ENCODE measurements at regions not wholly inside any gene's neighbourhood (a gene's known extent, or its start where the extent isn't known, plus 50 kb on each side); places are given as distances from the start of the nearest gene placed in this dataset.

DNA sequence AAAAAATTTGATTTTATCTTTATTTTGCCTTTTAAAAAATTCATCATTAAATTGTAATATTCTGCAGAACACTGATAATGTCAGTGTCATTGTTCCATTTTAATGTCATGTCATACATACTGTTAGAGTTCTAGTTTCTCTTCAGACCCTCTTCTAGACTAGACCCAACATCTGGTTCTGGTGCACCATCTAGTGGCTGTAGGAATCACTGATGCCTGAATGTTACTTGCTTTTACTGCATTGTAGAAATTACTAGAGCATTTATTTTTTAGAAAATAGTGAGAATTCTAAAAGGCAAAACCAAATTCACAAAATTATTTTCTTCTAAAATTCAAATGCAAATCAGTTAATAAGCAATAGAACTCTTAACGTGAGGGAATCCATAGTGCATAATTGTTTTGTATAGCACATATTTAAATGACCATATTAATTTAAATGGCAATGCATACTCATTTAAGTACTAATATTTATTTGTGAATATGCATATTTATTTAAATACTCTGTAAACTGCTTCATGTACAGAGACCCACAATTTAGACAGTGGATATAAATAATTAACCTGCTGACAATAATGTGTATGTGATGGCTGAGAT lies 425.7 kb downstream of the KLF12 start:
- DNase-seq: peak; percentile 34 to 68

GRCh38 chr13:73704587-73704986 lies 429.6 kb downstream of the KLF12 start:
- no peak for DNase-seq

- no peak for DNase-seq
Measured at GRCh38 chr13:73703606-73704005, 430.6 kb downstream of the KLF12 start.

GRCh38 chr13:73702419-73703071 lies 431.7 kb downstream of the KLF12 start:
- DNase-seq: no peak

DNA sequence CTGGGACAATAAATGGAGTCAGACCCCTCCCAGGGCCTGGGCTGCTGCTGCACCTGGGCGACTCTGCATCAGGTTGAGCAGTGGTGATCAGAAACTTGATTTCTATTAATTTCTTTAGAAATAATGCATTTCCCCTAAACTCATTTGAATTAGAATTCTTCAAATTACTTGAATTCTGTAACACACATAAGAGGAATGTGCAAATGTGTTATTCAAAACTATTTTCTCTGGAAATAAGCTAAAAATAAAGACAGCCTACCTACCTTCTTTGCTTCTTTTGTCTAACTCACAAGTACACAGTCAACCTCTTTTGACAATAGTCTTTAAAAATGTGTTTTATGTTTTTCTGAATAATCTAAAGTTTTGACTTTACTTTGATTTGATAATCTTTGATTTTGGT lies 433.0 kb downstream of the KLF12 start:
- no peak for DNase-seq

GRCh38 chr13:73698859-73699258 lies 435.3 kb downstream of the KLF12 start:
- no peak for DNase-seq

DNA sequence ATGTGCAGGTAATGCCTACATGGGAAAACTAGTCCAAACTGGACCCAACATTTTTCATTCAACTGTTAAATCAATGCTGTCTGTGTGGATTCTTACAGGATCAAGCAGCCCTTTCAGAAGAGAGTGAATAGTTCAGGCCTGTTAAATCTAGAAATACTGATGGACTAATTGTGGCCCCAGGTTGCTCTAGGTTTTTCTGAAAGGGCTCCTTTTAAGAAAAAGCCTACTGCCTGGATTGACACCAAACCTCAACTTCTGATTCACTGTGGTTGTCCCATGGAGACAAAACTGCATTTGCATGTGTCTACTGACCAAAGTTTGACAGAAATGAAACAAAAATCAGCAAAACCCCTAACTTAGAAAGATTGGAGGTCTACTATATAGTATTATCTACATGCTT lies 437.0 kb downstream of the KLF12 start:
- DNase-seq: no peak

- no peak for DNase-seq
Measured at GRCh38 chr13:73696713-73697112, 437.5 kb downstream of the KLF12 start.

- DNase-seq: no peak
Measured at GRCh38 chr13:73696271-73696670, 437.9 kb downstream of the KLF12 start.

DNA sequence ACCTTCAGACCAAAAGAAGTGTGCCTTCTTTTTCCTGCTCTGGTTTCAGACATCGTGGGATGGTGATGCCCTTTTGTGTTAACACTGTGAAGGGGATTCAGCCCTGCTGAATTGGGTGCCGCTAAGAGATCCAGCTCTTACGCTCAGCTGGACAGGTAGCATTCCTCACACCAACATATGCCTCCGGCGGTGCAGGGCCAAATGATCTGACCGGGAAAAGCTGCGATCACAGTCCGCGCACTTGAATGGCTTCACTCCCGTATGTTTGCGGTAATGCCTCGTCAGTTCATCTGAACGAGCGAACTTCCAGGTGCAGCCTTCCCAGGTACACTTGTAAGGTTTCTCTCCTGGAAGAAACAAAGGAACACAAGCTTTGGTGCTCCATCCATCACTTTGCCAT lies 438.9 kb downstream of the KLF12 start:
- DNase-seq: no peak

GRCh38 chr13:73693215-73693614 lies 441.0 kb downstream of the KLF12 start:
- no peak for DNase-seq

- no peak for DNase-seq
Measured at GRCh38 chr13:73691891-73692290, 442.3 kb downstream of the KLF12 start.

- DNase-seq: no peak
Measured at GRCh38 chr13:73687929-73688328, 446.3 kb downstream of the KLF12 start.

DNA sequence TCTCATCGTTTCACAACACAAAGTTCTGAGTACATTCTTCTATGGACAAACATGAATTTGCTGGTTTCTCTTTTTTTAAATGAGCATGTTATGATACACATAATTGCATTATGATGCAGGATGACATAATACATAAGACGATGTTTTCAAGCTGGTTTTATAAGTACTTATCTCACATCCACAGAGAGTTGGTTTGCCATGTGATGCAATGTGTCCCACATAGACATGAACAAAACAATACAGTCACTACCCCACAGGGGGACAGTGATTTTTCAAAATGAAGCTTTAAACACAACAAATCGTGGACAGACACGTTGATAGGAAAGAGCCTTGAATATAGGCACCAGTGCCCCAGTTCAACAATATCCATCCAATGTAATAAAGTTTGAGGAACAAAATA lies 447.1 kb downstream of the KLF12 start:
- DNase-seq: no peak

- no peak for DNase-seq
Measured at GRCh38 chr13:73684750-73685149, 449.5 kb downstream of the KLF12 start.

GRCh38 chr13:73684286-73684685 lies 449.9 kb downstream of the KLF12 start:
- no peak for DNase-seq

DNA sequence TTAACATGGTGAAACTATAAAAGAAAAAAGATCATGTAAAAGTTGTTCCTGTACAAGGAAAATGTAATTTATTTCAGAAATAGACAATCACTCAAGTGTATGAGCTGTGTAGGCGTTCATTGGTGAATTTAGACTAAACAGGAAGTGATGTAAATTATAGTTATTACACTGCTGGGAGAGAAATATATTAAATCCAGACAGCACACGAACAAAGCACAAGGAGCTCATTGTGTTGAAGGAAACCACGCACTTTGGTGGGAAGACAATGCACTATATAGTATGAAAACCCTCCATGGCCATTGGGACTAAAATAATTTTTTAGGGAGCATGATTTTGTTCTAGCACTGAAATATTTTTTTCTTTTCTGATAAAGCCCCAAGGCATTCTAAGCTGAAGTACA lies 450.5 kb downstream of the KLF12 start:
- DNase-seq: no peak

GRCh38 chr13:73681779-73682178 lies 452.4 kb downstream of the KLF12 start:
- no peak for DNase-seq

DNA sequence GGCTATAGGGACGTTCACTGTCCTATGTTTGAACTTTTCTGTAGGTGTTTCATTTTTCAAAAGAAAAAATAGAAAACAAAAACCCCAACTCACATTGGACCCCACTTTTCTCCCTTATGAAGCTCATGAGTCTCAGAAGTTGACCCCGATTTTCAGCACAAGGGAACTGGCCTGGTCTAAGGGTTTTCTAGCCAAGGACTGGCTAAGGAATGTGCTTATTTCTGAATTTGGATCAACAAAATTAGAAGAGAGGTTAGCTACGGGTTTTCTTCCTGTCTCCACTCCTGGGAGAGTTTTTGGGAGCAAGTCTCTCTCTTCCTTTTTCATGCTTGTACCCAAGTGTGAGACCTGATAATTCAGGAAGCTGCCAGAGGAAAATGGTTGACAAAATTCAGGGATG lies 453.2 kb downstream of the KLF12 start:
- no peak for DNase-seq

DNA sequence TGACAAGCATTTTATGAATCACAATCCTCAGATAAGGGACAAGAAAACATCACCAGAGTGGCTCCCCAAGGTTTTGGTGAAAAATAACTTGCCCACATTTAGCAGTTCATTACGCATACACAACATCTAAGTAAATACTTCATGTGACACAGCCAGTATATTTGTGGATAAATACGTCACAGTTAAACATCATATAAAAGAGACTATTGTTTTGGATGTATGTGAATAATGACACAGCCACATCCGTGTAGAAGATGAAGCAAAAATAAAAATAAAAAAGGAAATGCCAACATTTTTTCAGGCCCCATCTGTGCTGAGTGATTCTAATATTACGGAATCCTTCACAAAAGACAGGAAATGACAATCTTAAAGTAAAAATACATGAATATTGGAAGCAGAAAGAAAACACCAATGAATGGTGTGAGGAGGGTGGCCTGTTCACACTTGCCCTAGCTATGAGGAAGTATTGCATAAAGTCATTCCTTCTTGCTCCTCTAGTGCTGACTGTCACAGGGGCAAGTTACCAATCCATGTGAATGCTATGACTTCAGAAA lies 457.1 kb downstream of the KLF12 start:
- no peak for DNase-seq

DNA sequence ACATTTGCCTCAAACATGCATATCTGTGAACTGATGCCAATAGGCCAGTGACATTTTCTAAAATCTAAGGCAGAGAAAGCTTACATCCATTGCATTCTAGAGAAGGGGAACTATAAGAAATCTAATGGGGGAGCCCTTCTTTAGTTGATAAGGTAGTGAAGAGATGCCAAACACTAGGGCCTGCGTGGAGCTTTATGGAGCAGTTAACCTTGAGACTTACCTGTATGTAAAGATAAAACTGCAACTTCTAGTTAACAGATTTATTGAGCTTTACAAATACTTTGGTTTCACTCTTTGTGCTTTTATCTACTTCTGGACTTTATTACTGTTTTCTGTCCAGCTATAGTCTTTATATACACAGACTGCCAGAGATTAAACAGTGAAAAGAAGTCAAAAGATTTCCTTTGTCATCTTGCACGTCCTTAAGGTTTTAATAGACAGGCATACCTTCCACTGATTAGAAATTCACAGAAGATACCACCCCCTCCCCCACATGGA lies 457.6 kb downstream of the KLF12 start:
- no peak for DNase-seq

GRCh38 chr13:73675821-73676220 lies 458.4 kb downstream of the KLF12 start:
- no peak for DNase-seq

DNA sequence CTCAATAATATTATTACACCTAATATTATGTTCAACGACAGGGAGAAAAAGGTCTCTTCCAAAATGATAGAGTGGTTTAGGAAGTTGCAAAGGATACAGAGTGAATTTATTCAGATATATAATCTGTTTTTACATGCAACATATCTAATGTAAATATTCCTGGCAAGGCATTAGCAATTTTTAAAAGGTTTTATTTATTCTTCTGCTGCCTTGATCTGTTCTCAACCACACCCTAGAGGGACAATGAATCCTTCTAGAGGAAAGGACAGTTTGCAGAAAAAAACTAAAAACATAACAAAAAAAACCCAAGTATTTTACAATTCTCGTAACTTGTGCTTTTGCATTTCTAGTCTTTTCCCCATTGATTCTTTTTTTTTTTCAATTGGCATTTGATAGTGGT lies 459.6 kb downstream of the KLF12 start:
- no peak for DNase-seq

DNA sequence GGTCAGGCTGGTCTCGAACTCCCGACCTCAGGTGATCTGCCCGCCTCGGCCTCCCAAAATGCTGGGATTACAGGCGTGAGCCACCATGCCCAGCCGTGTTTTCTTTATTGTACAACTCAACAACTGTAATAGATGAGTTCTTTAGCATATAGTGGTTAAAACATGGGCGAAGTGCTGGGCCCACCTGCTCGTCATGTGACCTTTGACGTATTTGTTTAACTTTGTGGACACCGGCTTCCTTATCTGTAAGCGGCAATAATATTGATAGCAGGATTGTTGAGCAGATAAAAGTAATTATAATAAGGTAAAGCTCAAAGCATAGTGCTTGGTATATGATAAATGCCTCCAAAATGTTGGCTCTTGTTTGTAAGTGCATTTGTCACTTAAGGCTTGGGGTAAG lies 460.3 kb downstream of the KLF12 start:
- no peak for DNase-seq

All from right lung (tissue), 2 donors.